Endothelial cell of umbilical vein (primary cell): ENCODE measurements at regions not wholly inside any gene's neighbourhood (a gene's known extent, or its start where the extent isn't known, plus 50 kb on each side); places are given as distances from the start of the nearest gene placed in this dataset.

ENCODE experiments used
- MYC ChIP-seq: IDR thresholded peaks from one replicate; pipeline ENCODE4 v1.6.1; 2011; ENCODE audit warnings: mild to moderate bottlenecking, low read depth, low read length
- POLR2A ChIP-seq: IDR thresholded peaks from 2 replicates; pipeline ENCODE4 v1.6.1; 2012; ENCODE audit warnings: low read depth, mild to moderate bottlenecking, control low read depth, low read length
- TF ChIP-seq, protein P1 (sequence below), 2 donors: IDR thresholded peaks; 1 replicate in 1 of 2; 2 replicates in 1 of 2; pipeline ENCODE4 v1.5.1; 2011; ENCODE audit warnings: low read length in 2 of 2, mild to moderate bottlenecking in 2 of 2, moderate library complexity in 2 of 2, control low read depth in 1 of 2, inconsistent platforms in 1 of 2, low read depth in 1 of 2; ENCODE audit not compliant: insufficient read depth in 1 of 2; ENCODE audit errors: extremely low read depth in 1 of 2

- TF ChIP-seq, protein P1, sequence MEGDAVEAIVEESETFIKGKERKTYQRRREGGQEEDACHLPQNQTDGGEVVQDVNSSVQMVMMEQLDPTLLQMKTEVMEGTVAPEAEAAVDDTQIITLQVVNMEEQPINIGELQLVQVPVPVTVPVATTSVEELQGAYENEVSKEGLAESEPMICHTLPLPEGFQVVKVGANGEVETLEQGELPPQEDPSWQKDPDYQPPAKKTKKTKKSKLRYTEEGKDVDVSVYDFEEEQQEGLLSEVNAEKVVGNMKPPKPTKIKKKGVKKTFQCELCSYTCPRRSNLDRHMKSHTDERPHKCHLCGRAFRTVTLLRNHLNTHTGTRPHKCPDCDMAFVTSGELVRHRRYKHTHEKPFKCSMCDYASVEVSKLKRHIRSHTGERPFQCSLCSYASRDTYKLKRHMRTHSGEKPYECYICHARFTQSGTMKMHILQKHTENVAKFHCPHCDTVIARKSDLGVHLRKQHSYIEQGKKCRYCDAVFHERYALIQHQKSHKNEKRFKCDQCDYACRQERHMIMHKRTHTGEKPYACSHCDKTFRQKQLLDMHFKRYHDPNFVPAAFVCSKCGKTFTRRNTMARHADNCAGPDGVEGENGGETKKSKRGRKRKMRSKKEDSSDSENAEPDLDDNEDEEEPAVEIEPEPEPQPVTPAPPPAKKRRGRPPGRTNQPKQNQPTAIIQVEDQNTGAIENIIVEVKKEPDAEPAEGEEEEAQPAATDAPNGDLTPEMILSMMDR (IDR thresholded peaks at IDR 0.05; ENCODE audit: extremely low read depth in 1 of 2, insufficient read depth in 1 of 2, low read depth in 1 of 2, low read length in 2 of 2): no peak
- TF ChIP-seq POLR2A: no peak
- no peak for TF ChIP-seq MYC
Observed at GRCh38 chr22:22759371-22759770, 115.0 kb downstream of the GGTLC2 start.
